IPS DF 6.9 (cell line): ENCODE measurements at regions not wholly inside any gene's neighbourhood (a gene's known extent, or its start where the extent isn't known, plus 50 kb on each side); places are given as distances from the start of the nearest gene placed in this dataset.
A peak's percentile ranks its signal among the peaks of the same experiment; 100 is the strongest.

Source experiments
- DNase-seq: peaks from one replicate; pipeline ENCODE4 v3.0.0-alpha.2; 2013; ENCODE audit warnings: low read depth, low spot score
- H3K27ac ChIP-seq: one replicate; pipeline ENCODE4 v1.5.1; 2013; ENCODE audit warnings: low read length, control low read depth
- H3K27me3 ChIP-seq: 2 replicates; pipeline ENCODE4 v1.6.1; 2013; ENCODE audit warnings: mild to moderate bottlenecking, low read length; ENCODE audit not compliant: control insufficient read depth, insufficient read depth
- H3K36me3 ChIP-seq: 2 replicates; pipeline ENCODE4 v1.6.1; 2013; ENCODE audit warnings: low read length; ENCODE audit not compliant: control insufficient read depth, insufficient read depth
- H3K4me1 ChIP-seq: 2 replicates; pipeline ENCODE4 v1.6.1; 2013; ENCODE audit warnings: low read length; ENCODE audit not compliant: control insufficient read depth, insufficient read depth
- H3K4me3 ChIP-seq: 2 replicates; pipeline ENCODE4 v1.5.1; 2013; ENCODE audit warnings: mild to moderate bottlenecking, low read length
- H3K9me3 ChIP-seq: 2 replicates; pipeline ENCODE4 v1.6.1; 2013; ENCODE audit warnings: low read length, inconsistent platforms; ENCODE audit not compliant: control insufficient read depth, insufficient read depth
- WGBS: extraction: QIAGEN DNeasy Blood & Tissue Kit; methylation state at CpG from one replicate; pipeline ENCODE4 v1.1.7; 2013; ENCODE audit warnings: mixed read lengths, missing lambda C conversion rate; ENCODE audit not compliant: insufficient read length, insufficient coverage; 5-methylcytosine and 5-hydroxymethylcytosine counted together

GRCh38 chr9:107872457-107873192 is 383.1 kb upstream of the KLF4 start:
- Histone ChIP-seq H3K9me3 (no peaks in the 10 kb centered on the region), H3K27me3 (no peaks in the 10 kb centered on the region), H3K4me3 (no peak overlapping the region), H3K27ac (no peak overlapping the region), H3K36me3 (no peaks in the 10 kb centered on the region), H3K4me1 (peaks cover 2% of the 10 kb centered on the region; the same call in 1 of the 2 replicates)
- WGBS = no CpG with 5 or more reads among the region's 3 CpGs
- peak; percentile 48 for DNase-seq

GRCh38 chr9:107870927-107871680 is 381.5 kb upstream of the KLF4 start:
- Histone ChIP-seq H3K4me3 (no peak overlapping the region), H3K27ac (no peak overlapping the region), H3K4me1 (peaks cover 2% of the 10 kb centered on the region; the same call in 1 of the 2 replicates), H3K27me3 (no peaks in the 10 kb centered on the region), H3K9me3 (no peaks in the 10 kb centered on the region), H3K36me3 (no peaks in the 10 kb centered on the region)
- no CpG with 5 or more reads among the region's 3 CpGs for WGBS
- DNase-seq = no peak

GRCh38 chr9:107870221-107870620 is 380.7 kb upstream of the KLF4 start:
- H3K4me3 ChIP-seq = no peak overlapping the region
- DNase-seq = no peak
- no peaks in the 10 kb centered on the region for H3K9me3 ChIP-seq
- no peaks in the 10 kb centered on the region for H3K36me3 ChIP-seq
- no peaks in the 10 kb centered on the region for H3K27me3 ChIP-seq
- WGBS = no CpG with 5 or more reads among the region's 6 CpGs
- peaks cover 2% of the 10 kb centered on the region; the same call in 1 of the 2 replicates for H3K4me1 ChIP-seq
- H3K27ac ChIP-seq = no peak overlapping the region

DNA sequence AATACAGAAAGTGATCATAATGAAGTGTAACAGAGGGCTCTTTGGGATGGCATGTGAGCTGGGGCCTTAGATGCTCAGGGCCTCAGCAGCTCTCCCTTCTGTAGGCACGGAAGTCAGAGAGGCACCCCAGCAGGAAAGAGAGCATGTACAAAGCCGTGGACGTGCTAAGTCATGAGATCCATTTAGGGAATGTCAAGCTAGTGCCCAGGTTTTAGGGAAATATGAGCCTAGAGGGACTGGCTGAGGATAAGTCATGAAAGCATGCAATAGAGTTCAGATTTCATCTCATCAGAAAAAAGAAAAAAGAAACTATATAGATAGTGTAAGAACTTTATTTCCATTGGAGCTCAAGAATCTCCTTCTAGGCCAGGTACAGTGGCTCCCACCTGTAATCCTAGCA is 379.5 kb upstream of the KLF4 start:
- H3K9me3 ChIP-seq = no peaks in the 10 kb centered on the region
- no peaks in the 10 kb centered on the region for H3K36me3 ChIP-seq
- WGBS = no CpG with 5 or more reads among the region's 3 CpGs
- H3K27ac ChIP-seq = no peak overlapping the region
- peaks cover 2% of the 10 kb centered on the region; the same call in 1 of the 2 replicates for H3K4me1 ChIP-seq
- no peaks in the 10 kb centered on the region for H3K27me3 ChIP-seq
- no peak overlapping the region for H3K4me3 ChIP-seq
- DNase-seq = no peak

DNA sequence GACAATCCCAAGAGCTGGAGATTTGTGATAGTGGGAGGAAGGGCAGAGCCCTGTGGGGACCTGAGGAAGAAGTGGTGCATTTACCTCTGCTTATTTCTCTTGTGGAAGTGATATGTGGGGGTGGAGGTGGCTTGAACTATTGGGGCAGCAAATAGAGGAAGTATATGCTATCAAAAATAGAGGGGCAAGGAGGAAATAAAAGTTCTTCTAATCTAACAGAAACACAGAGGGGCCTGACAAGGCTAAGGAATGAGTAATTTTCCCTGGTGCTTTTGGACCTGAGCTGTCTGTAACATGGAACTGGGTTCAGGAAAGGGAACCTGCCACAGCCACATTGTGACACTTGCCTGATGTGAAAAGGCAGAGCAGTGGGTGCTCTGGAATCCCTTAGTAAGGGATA is 378.6 kb upstream of the KLF4 start:
- H3K4me1 ChIP-seq = peaks cover 1% of the 10 kb centered on the region; the same call in 1 of the 2 replicates
- H3K27me3 ChIP-seq = no peaks in the 10 kb centered on the region
- no peak for DNase-seq
- no peaks in the 10 kb centered on the region for H3K36me3 ChIP-seq
- H3K27ac ChIP-seq = no peak overlapping the region
- no peak overlapping the region for H3K4me3 ChIP-seq
- H3K9me3 ChIP-seq = no peaks in the 10 kb centered on the region

DNA sequence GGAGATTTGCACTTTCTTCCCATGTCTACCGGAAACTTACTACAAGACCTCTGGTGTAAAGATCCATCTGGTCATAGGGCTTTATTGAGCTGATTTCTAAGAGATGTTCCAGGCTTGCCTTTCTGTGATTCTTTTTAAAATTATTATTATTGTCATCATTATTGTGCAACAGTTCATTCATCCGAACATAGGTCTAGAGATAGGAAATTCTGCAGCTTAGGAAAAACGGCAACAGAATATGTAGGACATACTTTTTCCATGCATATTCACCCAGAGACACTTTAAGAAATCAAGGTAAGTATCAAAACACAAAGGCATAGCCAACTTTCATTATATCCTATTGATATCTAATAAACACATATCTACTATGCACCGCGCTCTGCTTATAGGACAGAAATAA is 378.2 kb upstream of the KLF4 start:
- Histone ChIP-seq H3K4me1 (no peaks in the 10 kb centered on the region), H3K4me3 (no peak overlapping the region), H3K36me3 (no peaks in the 10 kb centered on the region), H3K27me3 (no peaks in the 10 kb centered on the region), H3K27ac (no peak overlapping the region), H3K9me3 (no peaks in the 10 kb centered on the region)
- DNase-seq = no peak
- WGBS = no CpG with 5 or more reads among the region's 5 CpGs

GRCh38 chr9:107866711-107867311 is 377.2 kb upstream of the KLF4 start:
- Histone ChIP-seq H3K9me3 (no peaks in the 10 kb centered on the region), H3K36me3 (no peaks in the 10 kb centered on the region), H3K27me3 (no peaks in the 10 kb centered on the region), H3K4me3 (no peak overlapping the region), H3K27ac (no peak overlapping the region), H3K4me1 (no peaks in the 10 kb centered on the region)
- DNase-seq = no peak

DNA sequence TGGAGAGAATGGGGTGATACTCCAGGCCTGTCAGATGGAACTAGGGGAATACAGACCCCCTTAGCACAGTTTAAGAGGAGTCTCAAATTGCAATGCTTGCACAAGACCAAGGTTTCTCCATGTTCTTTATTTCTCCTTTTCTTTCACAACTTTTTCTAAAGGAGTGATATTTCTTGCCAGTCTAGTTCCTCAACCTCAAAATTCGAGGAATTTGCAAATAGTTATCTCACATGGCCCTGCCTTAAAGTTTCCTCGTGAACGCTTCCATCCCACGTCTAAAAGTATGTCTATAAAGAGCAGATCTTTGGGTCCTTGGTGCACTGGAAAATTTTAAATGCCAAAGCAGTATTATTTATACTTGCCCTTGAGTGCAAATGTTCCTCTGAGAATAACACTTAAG is 373.8 kb upstream of the KLF4 start:
- Histone ChIP-seq H3K36me3 (no peaks in the 10 kb centered on the region), H3K9me3 (no peaks in the 10 kb centered on the region), H3K4me1 (no peaks in the 10 kb centered on the region), H3K4me3 (no peak overlapping the region), H3K27ac (no peak overlapping the region), H3K27me3 (no peaks in the 10 kb centered on the region)
- WGBS = no CpG with 5 or more reads among the region's 4 CpGs
- no peak for DNase-seq

GRCh38 chr9:107862881-107863280 is 373.3 kb upstream of the KLF4 start:
- H3K36me3 ChIP-seq = no peaks in the 10 kb centered on the region
- H3K27me3 ChIP-seq = no peaks in the 10 kb centered on the region
- no peak overlapping the region for H3K27ac ChIP-seq
- H3K4me3 ChIP-seq = no peak overlapping the region
- WGBS = no CpG with 5 or more reads among the region's 1 CpG
- no peaks in the 10 kb centered on the region for H3K9me3 ChIP-seq
- DNase-seq = no peak
- H3K4me1 ChIP-seq = no peaks in the 10 kb centered on the region

- Histone ChIP-seq H3K36me3 (no peaks in the 10 kb centered on the region), H3K4me1 (no peaks in the 10 kb centered on the region), H3K4me3 (no peak overlapping the region), H3K27ac (no peak overlapping the region), H3K9me3 (no peaks in the 10 kb centered on the region), H3K27me3 (no peaks in the 10 kb centered on the region)
- WGBS = no CpG with 5 or more reads among the region's 1 CpG
- no peak for DNase-seq
Observed at GRCh38 chr9:107862323-107862722, 372.8 kb upstream of the KLF4 start.
